ENCODE measurements at regions not wholly inside any gene's neighbourhood (a gene's known extent, or its start where the extent isn't known, plus 50 kb on each side); places are given as distances from the start of the nearest gene placed in this dataset.

- TF ChIP-seq, protein P1, sequence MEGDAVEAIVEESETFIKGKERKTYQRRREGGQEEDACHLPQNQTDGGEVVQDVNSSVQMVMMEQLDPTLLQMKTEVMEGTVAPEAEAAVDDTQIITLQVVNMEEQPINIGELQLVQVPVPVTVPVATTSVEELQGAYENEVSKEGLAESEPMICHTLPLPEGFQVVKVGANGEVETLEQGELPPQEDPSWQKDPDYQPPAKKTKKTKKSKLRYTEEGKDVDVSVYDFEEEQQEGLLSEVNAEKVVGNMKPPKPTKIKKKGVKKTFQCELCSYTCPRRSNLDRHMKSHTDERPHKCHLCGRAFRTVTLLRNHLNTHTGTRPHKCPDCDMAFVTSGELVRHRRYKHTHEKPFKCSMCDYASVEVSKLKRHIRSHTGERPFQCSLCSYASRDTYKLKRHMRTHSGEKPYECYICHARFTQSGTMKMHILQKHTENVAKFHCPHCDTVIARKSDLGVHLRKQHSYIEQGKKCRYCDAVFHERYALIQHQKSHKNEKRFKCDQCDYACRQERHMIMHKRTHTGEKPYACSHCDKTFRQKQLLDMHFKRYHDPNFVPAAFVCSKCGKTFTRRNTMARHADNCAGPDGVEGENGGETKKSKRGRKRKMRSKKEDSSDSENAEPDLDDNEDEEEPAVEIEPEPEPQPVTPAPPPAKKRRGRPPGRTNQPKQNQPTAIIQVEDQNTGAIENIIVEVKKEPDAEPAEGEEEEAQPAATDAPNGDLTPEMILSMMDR (IDR thresholded peaks at IDR 0.05) = no peak
- TF ChIP-seq EP300 (IDR thresholded peaks at IDR 0.05) (no peak), POLR2A (IDR thresholded peaks at IDR 0.05) (no peak), POLR2AphosphoS5 (IDR thresholded peaks at IDR 0.05) (no peak)
These were observed 89.2 kb upstream of the CAST start for GRCh38 chr5:96572864-96573512.

Data from suprapubic skin (tissue), 4 donors.